GM21737 (cell line): ENCODE measurements at regions not wholly inside any gene's neighbourhood (a gene's known extent, or its start where the extent isn't known, plus 50 kb on each side); places are given as distances from the start of the nearest gene placed in this dataset.

ENCODE experiments used
- ATAC-seq: cut with Tn5 transposase; IDR thresholded peaks from one replicate; pipeline ENCODE4 v1.9.1; 2021; ENCODE audit warnings: mild to moderate bottlenecking, moderate library complexity; ENCODE audit not compliant: unreplicated experiment

DNA sequence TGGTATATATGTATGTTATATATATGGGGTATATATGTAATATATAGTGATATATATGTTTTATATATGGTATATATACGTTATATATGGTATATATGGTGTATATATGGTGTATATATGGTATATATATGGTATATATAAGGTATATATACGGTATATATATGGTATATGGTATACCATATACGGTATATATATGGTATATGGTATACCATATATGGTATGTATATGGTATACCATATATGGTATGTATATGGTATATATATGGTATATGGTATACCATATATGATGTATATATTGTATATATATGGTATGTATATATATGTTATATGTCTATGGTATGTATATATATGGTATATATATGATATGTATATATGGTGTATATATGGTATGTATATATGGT, 447.7 kb upstream of the USP24 start:
- no peak for ATAC-seq

DNA sequence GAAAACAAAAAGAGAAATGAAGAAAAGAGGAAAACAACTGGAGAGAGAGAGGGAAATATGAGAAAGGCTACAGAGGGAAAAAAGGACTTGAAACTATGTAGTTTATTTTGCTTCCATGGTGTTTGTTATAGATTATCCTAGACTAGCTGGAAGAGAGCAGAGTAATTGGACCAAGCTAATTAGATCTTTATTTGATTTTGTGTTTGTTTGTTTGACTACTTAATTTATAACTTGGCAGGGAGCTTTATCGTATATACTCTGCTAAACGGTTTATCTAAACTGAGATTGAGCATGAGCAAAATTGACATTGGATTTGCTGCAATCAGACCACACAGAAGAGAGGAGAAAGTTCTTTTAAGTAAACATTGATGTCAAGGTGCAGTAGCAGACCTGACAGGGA, 443.8 kb upstream of the USP24 start:
- ATAC-seq: no peak

DNA sequence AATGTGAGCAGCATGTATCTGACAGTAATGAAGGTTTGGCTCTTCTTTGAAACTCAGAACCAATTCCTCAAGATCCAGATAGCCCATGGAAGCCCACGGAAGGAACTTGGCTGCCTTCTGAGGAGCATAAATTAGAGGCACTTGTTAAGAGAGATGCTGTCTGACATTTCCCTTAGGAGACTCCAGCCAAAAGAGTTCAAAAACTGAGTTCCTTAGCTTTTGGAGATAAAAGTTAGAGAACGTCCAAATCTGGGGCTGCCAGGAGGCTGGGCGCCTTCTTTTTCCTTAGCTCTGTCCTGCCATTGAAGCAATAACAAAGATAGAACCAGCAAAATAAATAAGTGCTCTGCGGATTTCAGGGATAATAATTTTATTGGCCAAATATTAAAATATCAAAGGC, 439.6 kb upstream of the USP24 start:
- no peak for ATAC-seq

DNA sequence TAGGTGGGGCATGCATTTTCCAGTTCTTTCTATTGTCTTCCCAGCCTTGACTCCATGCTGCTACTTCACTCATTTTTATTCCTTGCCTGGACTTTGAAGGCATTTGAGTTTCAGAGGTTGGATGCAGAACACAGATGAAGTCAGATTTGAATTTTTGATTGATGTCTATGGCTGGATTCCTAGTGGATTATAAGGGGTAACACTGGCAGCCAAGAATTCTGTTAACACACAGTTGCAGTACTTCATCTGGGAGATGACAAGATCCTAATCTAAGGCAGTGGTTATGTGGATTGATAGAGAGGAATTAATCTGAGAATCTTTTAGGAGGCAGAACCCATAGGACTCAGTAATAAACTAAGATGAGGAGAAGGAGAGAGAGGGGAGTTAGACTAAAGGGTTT, 439.0 kb upstream of the USP24 start:
- ATAC-seq: no peak

DNA sequence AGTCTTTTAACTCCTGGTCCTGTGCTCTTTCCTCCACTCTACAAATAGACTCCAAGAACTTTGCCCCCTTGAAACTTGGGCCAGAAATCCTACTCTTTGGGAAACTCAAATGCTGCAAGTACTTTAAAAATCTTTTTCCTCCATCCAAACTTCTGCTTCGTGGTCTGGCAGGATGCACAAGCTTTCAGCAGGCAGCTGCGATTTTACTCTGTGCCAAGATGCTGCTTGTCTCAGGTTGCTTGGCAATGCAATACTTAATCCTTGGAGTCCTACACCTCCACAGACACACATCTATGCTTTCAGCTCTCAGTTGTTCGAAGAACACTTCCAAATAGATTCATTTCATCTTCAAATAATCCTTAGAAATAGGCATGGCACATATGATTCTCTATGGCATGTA, 435.3 kb upstream of the USP24 start:
- no peak for ATAC-seq

DNA sequence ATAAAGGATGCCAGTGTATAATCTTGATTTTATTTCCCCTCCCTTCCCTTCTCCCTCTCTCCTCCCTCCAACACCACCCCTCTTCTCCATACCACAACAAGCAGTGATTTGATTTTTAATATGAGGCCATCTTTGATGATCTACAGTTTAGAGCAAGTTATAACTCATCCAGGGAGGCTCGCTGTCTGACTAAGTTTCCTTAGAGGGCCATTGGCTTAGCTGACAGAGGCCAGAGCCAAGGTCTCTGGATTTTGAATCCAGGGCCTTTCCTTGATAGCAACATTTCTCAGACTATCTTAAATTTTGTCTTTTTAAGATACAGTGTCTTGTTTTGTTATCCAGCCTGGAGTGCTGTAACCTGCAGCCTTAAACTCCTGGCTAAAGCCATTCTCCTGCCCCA, 431.0 kb upstream of the USP24 start:
- no peak for ATAC-seq

DNA sequence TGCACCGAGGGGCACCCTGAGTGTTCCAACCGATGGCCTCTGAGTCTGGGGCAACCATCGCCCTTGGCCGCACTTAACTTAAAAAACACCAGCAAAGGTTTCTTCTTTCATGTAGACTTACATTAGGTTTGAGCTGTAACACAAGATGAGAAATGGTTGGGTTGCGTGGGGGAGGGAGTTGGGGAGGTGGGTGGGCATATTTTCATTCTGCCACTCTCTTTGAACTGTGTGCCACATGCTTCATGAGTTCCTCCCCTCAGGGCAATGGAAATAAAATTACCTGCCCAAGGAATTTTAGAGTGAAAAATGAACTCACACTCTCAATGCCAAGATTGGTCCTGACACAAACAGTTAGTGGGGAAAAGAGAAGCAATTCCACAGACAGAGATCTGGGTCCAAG, 430.1 kb upstream of the USP24 start:
- ATAC-seq: no peak

DNA sequence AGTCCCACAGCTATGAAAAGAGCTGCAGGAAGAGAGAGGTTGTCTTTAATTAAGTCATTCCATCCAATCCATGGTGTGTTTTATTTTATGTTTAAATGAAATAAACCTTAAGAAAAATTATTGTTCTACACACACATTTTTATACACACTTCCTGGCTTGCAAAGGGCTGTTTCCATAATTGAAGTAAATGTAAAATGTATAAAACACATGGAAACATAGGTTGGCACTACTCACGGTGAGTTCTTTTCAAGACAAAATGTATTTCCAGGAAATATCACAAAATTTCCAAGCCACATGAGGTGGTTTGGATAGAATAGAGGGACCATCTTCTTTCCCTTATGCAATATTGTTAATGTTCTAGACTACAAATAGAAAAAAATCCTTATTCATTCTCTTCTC, 426.8 kb upstream of the USP24 start:
- no peak for ATAC-seq

DNA sequence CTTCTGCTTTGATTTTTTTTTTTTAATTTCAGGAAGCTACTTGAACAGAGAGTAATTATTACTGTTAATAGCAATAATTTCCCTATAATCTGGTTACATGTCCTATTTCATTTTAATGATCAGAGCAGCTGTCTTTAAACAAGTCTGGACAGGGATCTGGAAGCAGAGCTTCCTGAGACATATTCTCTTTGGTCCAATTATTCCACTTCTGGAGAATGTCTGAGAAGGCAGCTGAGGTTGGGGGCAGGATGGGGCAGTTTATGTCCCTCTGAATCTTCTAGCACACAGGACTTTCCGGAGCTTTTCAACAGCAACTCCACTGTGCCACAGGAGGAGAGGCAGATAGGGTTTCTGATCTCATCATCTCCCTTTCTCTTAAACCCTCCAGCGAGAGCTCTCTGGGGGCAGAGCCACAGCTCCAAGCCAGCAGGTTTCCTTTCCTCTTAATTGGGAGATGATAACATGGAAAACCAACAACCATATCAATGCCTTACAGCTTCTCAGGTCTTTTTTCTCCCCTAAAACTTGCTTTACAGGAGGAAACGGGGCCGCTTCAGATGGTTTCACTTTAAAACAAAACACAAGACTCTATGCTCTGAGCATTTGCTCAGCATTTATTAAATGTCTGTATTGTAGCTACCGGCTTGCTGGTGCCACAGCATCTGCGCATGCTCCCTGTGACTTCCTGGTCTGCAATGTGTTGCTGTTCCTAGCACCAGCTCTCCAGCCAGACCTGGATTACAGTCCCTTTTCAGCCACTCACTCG, 425.7 kb upstream of the USP24 start:
- ATAC-seq: no peak

DNA sequence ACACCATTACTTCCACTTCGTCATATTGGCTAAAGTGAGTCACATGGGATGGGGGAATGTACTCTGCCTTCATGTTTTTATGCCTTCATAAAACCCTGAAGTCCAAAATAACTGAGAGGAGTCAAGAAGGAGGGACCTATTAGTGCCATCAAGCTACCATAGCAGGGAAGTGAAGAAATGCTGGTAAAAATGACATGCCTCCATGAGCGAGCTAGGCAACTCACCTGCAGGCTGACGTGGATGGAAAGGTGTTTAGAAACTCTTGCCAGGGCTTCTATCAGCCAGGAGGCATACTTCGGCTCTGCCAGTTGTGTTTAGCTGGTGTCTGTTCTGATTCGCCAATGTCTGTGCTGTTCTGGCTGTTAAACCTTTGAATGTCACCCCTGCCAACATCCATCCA, 424.4 kb upstream of the USP24 start:
- ATAC-seq: no peak

DNA sequence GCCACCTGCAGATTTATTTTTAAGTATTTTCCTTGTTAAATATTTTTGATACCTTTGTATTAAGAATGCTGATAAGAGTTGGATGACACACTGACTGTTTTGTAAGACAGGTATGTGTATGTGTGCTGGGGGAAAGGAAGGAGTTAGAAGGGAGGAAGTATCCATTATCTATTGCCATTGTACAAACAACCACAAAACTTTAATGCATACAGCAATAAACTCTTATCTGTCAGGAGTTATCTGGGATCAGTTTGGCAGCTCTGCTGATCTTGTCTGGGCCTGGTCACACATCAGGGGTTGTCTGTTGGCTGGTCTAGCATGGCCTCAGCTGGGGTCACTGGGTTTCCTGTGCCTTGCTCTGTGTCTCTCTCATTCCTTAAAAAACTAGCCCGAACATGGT, 423.9 kb upstream of the USP24 start:
- ATAC-seq: no peak

DNA sequence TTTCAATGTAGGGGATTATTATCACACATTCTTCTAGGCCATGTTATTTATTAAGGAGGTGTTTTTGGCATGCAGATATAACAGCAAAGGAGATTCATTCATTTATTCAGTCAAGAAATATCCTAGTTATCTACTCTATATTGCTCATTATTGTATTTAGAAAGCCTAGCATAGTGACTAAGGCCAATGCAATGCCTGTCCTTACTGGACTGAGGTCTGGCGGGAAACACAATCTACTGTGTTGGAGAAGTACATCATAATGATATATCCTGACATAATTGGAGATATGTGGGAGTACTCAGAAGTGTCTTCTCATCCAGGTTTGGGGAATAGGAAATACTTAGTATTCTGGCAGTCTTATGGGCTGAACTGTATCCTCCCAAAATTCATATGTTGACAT, 421.5 kb upstream of the USP24 start:
- ATAC-seq: no peak

DNA sequence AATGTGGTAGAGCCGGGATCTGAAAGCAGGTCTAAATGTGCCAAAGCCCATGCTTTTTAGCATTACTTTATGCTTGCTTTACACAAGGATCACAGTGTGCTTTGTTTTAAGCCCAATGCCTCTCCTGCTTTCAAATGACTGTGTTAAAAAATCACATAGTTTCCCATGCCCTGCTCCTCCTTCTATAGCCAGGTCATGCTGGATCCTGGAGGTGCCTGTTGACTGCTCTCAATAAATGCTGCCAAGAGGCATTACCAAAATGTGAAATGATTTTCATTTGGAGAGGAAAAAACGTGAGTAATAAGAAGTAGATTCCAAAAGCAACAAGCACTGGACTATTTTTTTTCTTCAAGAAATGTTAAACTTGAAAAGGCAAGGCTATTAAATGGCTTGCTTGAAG, 420.7 kb upstream of the USP24 start:
- no peak for ATAC-seq

DNA sequence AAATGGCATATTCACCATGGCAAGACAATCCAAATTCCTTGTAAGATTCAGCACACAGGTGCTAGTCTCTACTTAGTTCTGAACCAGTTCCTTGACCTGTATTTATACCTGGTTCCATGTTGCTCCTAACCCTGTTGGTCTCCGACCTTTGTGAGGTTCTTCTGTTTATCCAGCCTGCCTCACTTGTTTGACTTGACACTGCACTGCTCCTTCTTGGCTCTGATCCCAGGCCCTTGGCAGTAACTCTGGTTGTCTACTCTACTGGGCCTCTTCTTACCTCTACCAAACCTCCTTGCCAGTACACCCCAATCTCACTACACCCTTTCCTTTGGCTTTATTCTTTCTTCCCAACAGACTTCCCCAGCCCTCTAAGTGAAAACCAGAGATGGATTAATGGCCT, 419.4 kb upstream of the USP24 start:
- ATAC-seq: no peak

DNA sequence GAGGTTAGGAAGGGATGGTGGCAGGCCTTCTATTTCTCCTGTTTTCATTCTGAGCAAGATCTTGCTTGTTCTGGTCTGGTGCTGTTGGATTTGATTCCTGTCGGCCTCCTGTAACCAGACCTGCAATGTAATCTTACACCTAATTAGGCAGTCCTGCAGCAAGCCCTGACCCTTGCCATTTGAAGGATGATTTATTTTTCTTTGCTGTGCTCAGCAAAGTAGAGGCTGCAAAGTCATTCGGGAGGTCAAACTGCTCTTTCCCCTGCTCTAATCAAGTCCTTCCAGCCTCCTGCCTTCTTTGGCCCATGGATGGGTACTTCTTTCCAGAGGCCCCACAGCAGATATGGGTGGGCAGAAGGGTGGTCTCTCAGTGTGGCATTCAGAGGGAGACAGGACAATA, 417.7 kb upstream of the USP24 start:
- no peak for ATAC-seq

DNA sequence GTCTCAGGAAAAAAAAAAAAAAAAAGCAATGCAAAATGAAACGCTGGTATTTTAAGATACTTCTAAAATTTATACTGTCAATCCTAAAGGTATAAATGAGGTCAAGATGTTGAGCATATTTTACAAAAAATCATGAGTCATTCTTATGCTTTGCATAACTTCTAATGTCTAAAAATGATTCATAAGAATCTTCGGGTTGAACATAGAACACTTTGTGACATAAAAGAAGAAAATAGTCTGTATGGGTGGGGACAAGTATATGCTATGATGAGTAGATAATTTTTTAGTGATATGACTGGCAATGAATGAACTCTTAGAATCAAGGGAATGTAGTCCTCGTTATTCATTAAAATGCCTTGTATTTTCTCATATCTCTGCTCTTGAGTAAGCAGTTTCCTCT, 416.9 kb upstream of the USP24 start:
- no peak for ATAC-seq

DNA sequence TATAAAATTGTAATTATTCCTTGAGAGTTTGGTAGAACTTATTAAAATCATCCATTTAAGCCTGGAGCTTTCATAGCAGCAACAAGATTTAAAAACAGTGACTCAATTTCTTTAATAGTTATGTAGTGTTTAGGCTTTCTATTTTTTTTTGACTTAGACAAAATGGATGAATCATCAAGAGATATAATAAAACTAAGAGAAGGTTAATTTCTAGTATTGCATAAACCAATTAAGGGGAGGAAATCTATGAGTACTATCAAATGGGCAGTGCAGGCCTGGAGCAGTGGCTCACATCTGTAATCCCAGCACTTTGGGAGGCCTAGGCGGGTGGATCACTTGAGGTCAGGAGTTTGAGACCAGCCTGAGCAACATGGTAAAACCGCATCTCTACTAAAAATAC, 416.3 kb upstream of the USP24 start:
- ATAC-seq: no peak

DNA sequence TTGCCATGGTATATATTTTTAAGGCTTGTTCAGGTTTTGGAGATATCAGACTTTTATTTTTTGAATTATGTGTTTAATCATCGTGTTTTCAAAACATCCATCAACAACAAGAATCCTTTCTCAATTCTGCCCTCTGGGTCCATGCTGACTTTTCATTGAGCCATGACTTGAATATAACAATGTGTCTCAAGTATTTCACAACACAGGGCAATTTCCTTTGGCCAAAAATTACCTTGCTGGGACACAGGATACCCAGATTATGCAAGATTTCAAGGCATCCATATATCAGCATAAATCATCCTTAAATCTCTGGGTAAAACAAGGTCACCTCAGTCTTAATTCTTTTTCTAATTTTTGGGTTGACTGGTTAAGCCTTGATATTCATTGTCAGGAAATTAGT, 411.2 kb upstream of the USP24 start:
- ATAC-seq: no peak

DNA sequence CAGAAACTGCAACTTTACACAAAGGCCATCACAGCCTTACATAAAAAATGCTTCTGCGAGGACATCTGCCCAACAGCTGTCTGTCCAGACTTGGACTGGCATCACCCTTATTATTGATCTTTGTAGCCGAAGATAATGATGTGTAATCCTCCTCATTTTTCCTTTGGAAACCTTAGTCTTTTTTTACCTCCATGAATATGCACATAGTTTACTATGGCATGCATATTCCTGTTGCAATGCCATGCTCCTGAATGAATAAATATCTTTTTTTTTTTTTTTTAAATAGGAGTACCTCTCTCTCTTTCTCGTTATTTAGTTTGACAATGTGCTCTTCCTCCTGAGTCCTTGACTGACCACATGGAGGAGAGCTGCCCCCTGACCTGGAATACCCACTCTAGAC, 409.6 kb upstream of the USP24 start:
- ATAC-seq: no peak

DNA sequence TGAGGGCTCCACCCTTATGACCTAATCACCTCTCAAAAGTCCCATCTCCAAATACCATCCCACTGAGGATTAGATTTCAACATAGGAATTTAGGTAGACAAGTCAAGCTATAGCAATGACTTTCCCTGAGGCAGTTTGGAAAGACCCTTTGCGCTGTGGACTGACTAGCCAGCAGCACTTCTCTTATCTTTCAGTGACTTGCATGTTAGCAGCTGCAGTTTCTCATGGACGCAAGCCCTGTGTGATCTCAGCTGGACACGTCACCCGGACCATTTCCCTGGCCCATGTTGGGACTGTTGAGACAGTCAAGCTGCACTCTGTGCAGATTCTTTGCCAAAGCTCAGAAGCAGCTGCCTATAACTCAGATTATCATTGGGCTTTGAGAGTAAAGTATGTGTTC, 408.1 kb upstream of the USP24 start:
- ATAC-seq: no peak

DNA sequence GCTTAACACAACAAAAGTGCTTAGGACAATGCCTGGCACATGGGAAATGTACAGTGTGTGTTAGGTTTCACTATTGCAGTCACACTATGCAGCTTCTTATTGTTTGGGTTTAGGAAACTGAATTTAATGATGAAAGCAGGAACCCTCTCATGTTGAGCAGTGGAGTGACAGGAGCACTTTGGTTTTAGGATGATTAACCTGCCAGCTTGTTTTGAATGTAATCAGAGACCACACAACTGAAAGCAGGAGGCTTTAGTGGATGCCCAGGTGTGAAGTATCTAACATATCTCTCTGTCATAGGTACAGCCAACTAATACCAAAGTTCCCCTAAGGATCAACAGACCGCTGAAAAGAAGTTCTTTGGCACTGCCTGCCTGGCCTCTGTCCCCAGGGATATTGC, 406.9 kb upstream of the USP24 start:
- no peak for ATAC-seq

DNA sequence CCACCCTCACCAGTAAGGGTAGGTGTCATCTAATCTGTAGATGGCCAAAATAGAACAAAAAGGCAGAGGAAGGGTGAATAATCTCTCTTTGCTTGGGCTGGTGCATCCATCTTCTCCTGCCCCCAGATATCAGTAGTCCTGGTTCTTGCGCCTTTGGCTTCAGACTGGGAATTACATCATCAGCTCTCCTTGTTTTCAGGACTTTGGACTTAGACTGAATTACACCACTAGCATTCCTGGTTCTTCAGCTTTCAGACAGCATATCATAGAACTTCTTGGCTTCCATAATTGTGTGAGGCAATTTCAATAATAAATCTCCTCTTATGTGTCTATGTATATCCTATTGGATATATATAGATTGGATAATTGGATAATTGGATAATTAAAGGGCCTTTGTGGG, 403.0 kb upstream of the USP24 start:
- no peak for ATAC-seq

DNA sequence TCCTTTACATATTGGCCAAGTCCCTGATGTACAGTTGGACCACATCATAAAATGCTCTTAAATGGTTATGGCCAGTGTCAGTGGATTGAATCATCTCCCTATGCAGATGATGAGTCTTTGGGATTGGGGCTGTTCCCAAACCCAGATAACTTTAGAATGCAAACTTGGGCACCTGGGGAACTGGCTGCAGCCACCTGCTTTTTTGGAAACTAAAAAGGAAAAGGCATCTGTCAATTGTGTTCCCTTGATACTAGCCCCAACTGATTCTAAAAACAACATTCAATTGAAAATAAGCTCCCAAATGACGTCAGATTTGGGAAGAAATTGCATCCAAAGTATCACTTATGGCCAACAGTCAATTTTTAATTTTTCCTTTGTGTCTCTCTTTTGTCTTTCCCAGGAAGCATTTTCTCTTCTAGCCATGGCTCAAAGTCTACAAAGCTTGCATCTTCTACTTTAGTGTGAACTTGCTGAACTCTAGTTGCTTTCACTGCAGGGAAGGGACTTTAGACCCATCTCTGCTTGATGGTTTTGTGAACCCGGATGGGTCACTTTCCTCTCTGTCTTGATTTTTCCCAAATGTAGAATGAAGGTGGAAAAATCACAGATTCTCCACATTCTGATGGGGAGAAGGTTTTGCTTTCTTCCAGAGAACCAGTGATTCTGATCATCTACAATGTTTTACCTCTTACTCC, 402.3 kb upstream of the USP24 start:
- ATAC-seq: no peak
